Hepatocyte (in vitro differentiated cells): ENCODE measurements at regions not wholly inside any gene's neighbourhood (a gene's known extent, or its start where the extent isn't known, plus 50 kb on each side); places are given as distances from the start of the nearest gene placed in this dataset.

Experiments
- EZH2 ChIP-seq: fragments of 200-600 bp; sonication (generic); IDR thresholded peaks from 2 replicates; pipeline ENCODE4 v1.6.1; 2016; ENCODE audit warnings: antibody characterized with exemption, mild to moderate bottlenecking, borderline replicate concordance
- EZH2phosphoT487 ChIP-seq: fragments of 200-600 bp; sonication (generic); IDR thresholded peaks from one replicate; pipeline ENCODE4 v1.6.1; 2018; ENCODE audit warnings: antibody characterized with exemption, mild to moderate bottlenecking, low read depth, moderate library complexity; ENCODE audit not compliant: unreplicated experiment, severe bottlenecking
- TF ChIP-seq, protein P1 (sequence below): fragments of 200-600 bp; sonication (generic); IDR thresholded peaks from 2 replicates; pipeline ENCODE4 v1.5.1; 2016; ENCODE audit warnings: antibody characterized with exemption, mild to moderate bottlenecking; ENCODE audit not compliant: poor library complexity

DNA sequence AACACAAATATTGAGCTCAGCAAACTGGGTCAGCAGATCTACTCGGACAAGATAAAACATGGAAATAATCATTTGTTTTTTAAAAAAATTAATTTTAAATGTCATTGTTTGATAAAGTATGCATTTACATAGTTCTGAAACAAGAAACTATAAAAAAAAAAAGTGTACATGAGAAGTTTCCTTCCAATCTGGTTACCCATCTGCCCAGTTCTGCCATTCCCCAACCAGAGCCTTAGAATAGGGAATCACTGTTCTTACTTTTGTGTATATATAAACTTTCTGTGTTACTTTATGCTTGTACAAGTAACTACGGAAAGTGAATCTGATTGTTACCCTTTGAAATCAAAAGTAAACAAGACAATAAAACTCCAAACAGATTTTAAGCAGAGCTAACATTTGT is 791.4 kb downstream of the HACE1 start:
- TF ChIP-seq, protein P1, sequence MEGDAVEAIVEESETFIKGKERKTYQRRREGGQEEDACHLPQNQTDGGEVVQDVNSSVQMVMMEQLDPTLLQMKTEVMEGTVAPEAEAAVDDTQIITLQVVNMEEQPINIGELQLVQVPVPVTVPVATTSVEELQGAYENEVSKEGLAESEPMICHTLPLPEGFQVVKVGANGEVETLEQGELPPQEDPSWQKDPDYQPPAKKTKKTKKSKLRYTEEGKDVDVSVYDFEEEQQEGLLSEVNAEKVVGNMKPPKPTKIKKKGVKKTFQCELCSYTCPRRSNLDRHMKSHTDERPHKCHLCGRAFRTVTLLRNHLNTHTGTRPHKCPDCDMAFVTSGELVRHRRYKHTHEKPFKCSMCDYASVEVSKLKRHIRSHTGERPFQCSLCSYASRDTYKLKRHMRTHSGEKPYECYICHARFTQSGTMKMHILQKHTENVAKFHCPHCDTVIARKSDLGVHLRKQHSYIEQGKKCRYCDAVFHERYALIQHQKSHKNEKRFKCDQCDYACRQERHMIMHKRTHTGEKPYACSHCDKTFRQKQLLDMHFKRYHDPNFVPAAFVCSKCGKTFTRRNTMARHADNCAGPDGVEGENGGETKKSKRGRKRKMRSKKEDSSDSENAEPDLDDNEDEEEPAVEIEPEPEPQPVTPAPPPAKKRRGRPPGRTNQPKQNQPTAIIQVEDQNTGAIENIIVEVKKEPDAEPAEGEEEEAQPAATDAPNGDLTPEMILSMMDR = no peak
- no peak for TF ChIP-seq EZH2phosphoT487
- no peak for TF ChIP-seq EZH2
